ENCODE measurements at regions not wholly inside any gene's neighbourhood (a gene's known extent, or its start where the extent isn't known, plus 50 kb on each side); places are given as distances from the start of the nearest gene placed in this dataset.
"Not testable (repeated sequence)": the region's sequence is repeated elsewhere in the genome, so short reads cannot be mapped to it uniquely, and the experiment has no call there.

DNA sequence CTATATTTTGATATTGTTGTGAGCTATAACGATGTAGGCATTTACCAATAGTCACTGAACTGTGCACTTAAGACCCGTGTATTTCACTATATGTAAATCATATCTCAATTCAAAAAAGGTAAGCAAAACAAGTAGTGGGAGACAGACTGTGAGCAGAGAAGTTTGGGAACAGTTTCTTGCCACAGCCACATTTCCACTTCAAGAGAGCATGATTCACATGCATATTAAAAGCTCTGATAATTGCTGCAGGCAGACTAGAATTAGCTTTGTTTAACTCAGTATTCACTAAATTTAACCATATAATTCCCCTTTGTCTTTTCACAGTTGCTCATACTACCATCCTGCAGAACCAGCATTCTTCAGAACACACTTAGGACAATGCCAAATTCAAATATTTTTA is 168.4 kb upstream of the ZNF385D start:
- no peaks in the 10 kb centered on the region for H3K36me3 ChIP-seq (ENCODE audit: control insufficient read depth, insufficient read depth, low read length)
- H3K27me3 Mint-ChIP-seq (ENCODE audit: insufficient read depth, unreplicated experiment), result no peaks in the 10 kb centered on the region
- CTCF ChIA-PET, result no interaction called here
- no peak overlapping the region for H3K4me3 ChIP-seq (ENCODE audit: low read depth, low read length)
- TF ChIP-seq CTCF (IDR thresholded peaks at IDR 0.05; ENCODE audit: insufficient read depth in 1 of 2, low read depth in 1 of 2, low read length in 1 of 2, severe bottlenecking in 1 of 2, unreplicated experiment in 1 of 2), result no peak
- DNase-seq, result no peak
- no peak overlapping the region for H3K4me3 Mint-ChIP-seq (ENCODE audit: unreplicated experiment)
- H3K27ac Mint-ChIP-seq (ENCODE audit: unreplicated experiment), result no peak overlapping the region
- H3K4me1 ChIP-seq, result no peaks in the 10 kb centered on the region
- BruUV-seq (replicated peaks), result no TSS peak
- no peaks in the 10 kb centered on the region for H3K36me3 Mint-ChIP-seq (ENCODE audit: insufficient read depth, unreplicated experiment)
- no peaks in the 10 kb centered on the region for H3K9me3 ChIP-seq
- no peaks in the 10 kb centered on the region for H3K9me3 Mint-ChIP-seq (ENCODE audit: unreplicated experiment)
- POLR2A ChIA-PET, result no interaction called here
- no peaks in the 10 kb centered on the region for H3K4me1 Mint-ChIP-seq (ENCODE audit: low read depth, unreplicated experiment)
- H3K27me3 ChIP-seq (replicated peaks; ENCODE audit: control insufficient read depth, insufficient read depth, low read length), result no peaks in the 10 kb centered on the region
- intact Hi-C loops (cut with micrococcal nuclease; ENCODE audit: unreplicated experiment), result no loop called here

DNA sequence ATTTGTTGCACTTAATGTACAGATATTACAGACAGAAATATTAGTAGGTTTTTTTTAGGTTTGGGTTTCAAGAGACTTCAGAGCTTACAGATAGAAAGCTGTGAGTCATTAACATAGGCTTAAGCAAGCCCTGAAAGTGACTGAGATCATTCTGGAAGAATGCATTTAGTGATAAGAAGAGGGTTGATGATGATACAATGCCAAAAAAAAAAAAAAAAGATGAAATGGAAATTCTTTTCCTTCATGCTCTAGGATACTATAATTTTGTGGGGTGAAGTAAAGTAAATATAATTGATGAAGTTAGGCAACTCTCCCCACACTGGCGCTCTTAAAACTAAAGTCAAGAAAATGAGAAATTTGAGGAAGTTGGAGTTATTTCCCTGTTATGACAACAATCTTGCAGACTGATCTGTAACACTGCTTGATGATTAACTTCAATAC is 169.4 kb upstream of the ZNF385D start:
- Histone ChIP-seq H3K4me3 (ENCODE audit: low read depth, low read length) (no peak overlapping the region), H3K36me3 (ENCODE audit: control insufficient read depth, insufficient read depth, low read length) (no peaks in the 10 kb centered on the region), H3K9me3 (no peaks in the 10 kb centered on the region), H3K4me1 (no peaks in the 10 kb centered on the region), H3K27me3 (replicated peaks; ENCODE audit: control insufficient read depth, insufficient read depth, low read length) (no peaks in the 10 kb centered on the region)
- Mint-ChIP-seq H3K4me3 (ENCODE audit: unreplicated experiment) (no peak overlapping the region), H3K4me1 (ENCODE audit: low read depth, unreplicated experiment) (no peaks in the 10 kb centered on the region), H3K36me3 (ENCODE audit: insufficient read depth, unreplicated experiment) (no peaks in the 10 kb centered on the region), H3K9me3 (ENCODE audit: unreplicated experiment) (no peaks in the 10 kb centered on the region), H3K27me3 (ENCODE audit: insufficient read depth, unreplicated experiment) (no peaks in the 10 kb centered on the region), H3K27ac (ENCODE audit: unreplicated experiment) (no peak overlapping the region)
- ChIA-PET CTCF (no interaction called here), POLR2A (no interaction called here)
- no peak for DNase-seq
- TF ChIP-seq CTCF (IDR thresholded peaks at IDR 0.05; ENCODE audit: insufficient read depth in 1 of 2, low read depth in 1 of 2, low read length in 1 of 2, severe bottlenecking in 1 of 2, unreplicated experiment in 1 of 2), result no peak
- no TSS peak for BruUV-seq (replicated peaks)
- intact Hi-C loops (cut with micrococcal nuclease; ENCODE audit: unreplicated experiment), result no loop called here

GRCh38 chr3:21923156-21923555 is 172.1 kb upstream of the ZNF385D start:
- H3K36me3 Mint-ChIP-seq (ENCODE audit: insufficient read depth, unreplicated experiment); H3K36me3 ChIP-seq (ENCODE audit: control insufficient read depth, insufficient read depth, low read length); H3K27ac Mint-ChIP-seq (ENCODE audit: unreplicated experiment); H3K4me3 ChIP-seq (ENCODE audit: low read depth, low read length); H3K9me3 ChIP-seq; H3K27me3 Mint-ChIP-seq (ENCODE audit: insufficient read depth, unreplicated experiment); DNase-seq; intact Hi-C loops (cut with micrococcal nuclease; ENCODE audit: unreplicated experiment); H3K9me3 Mint-ChIP-seq (ENCODE audit: unreplicated experiment); BruUV-seq (replicated peaks); H3K4me3 Mint-ChIP-seq (ENCODE audit: unreplicated experiment); POLR2A ChIA-PET; CTCF ChIA-PET; H3K4me1 Mint-ChIP-seq (ENCODE audit: low read depth, unreplicated experiment); H3K27me3 ChIP-seq (replicated peaks; ENCODE audit: control insufficient read depth, insufficient read depth, low read length); H3K4me1 ChIP-seq: not testable (repeated sequence)

DNA sequence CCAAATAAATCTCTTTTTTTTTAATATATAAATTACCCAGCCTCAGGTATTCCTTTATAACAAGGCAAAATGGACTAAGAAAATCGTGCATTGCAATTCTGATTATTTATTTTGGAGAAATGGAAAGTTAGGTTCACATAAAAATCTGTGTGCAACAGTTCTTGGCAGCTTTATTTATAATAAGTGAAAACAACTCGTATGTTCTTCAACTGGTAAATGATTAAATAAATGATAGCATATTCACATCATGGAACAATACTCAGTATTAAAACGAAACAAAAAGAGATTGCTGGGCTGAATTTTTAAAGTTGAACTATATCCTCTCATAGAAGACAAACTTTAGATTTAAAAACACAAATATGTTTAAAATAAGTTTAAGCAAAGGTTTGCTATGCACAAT is 176.3 kb upstream of the ZNF385D start:
- intact Hi-C loops (cut with micrococcal nuclease; ENCODE audit: unreplicated experiment), result no loop called here
- no peak overlapping the region for H3K27ac Mint-ChIP-seq (ENCODE audit: unreplicated experiment)
- H3K36me3 Mint-ChIP-seq (ENCODE audit: insufficient read depth, unreplicated experiment), result no peaks in the 10 kb centered on the region
- DNase-seq, result no peak
- Histone ChIP-seq H3K4me1 (no peaks in the 10 kb centered on the region), H3K36me3 (ENCODE audit: control insufficient read depth, insufficient read depth, low read length) (no peaks in the 10 kb centered on the region), H3K27me3 (replicated peaks; ENCODE audit: control insufficient read depth, insufficient read depth, low read length) (no peaks in the 10 kb centered on the region), H3K4me3 (ENCODE audit: low read depth, low read length) (no peak overlapping the region), H3K9me3 (no peaks in the 10 kb centered on the region)
- no peak for TF ChIP-seq CTCF (IDR thresholded peaks at IDR 0.05; ENCODE audit: insufficient read depth in 1 of 2, low read depth in 1 of 2, low read length in 1 of 2, severe bottlenecking in 1 of 2, unreplicated experiment in 1 of 2)
- no TSS peak for BruUV-seq (replicated peaks)
- no peaks in the 10 kb centered on the region for H3K27me3 Mint-ChIP-seq (ENCODE audit: insufficient read depth, unreplicated experiment)
- CTCF ChIA-PET, result no interaction called here
- H3K4me1 Mint-ChIP-seq (ENCODE audit: low read depth, unreplicated experiment), result no peaks in the 10 kb centered on the region
- POLR2A ChIA-PET, result no interaction called here
- no peak overlapping the region for H3K4me3 Mint-ChIP-seq (ENCODE audit: unreplicated experiment)
- H3K9me3 Mint-ChIP-seq (ENCODE audit: unreplicated experiment), result no peaks in the 10 kb centered on the region

All from Caco-2 (cell line).